H9 (cell line): ENCODE measurements at regions not wholly inside any gene's neighbourhood (a gene's known extent, or its start where the extent isn't known, plus 50 kb on each side); places are given as distances from the start of the nearest gene placed in this dataset.

ENCODE experiments used
- DNase-seq: peaks from one replicate; pipeline ENCODE4 v3.0.0-alpha.2; 2017
- H2AFZ ChIP-seq: one replicate; pipeline ENCODE4 v1.6.1; 2013; ENCODE audit warnings: mild to moderate bottlenecking, low read length, control low read depth, moderate library complexity
- H2AK5ac ChIP-seq: 2 replicates; pipeline ENCODE4 v1.6.1; 2013; ENCODE audit warnings: low read length, control low read depth, mixed read lengths; ENCODE audit not compliant: insufficient read length
- H2BK120ac ChIP-seq: one replicate; pipeline ENCODE4 v1.6.1; 2013; ENCODE audit warnings: low read depth, mild to moderate bottlenecking, low read length, control low read depth, inconsistent platforms; ENCODE audit not compliant: poor library complexity, severe bottlenecking
- H2BK12ac ChIP-seq: 2 replicates; pipeline ENCODE4 v1.6.1; 2013; ENCODE audit warnings: low read length, control low read depth, mixed read lengths, low read depth; ENCODE audit not compliant: insufficient read length
- H2BK15ac ChIP-seq: 2 replicates; pipeline ENCODE4 v1.6.1; 2013; ENCODE audit warnings: low read depth, low read length, control low read depth
- H2BK20ac ChIP-seq: one replicate; pipeline ENCODE4 v1.6.1; 2013; ENCODE audit warnings: low read depth, mild to moderate bottlenecking, low read length, control low read depth, inconsistent platforms; ENCODE audit not compliant: poor library complexity, severe bottlenecking
- H2BK5ac ChIP-seq: 2 replicates; pipeline ENCODE4 v1.6.1; 2013; ENCODE audit warnings: low read length, control low read depth, mixed read lengths; ENCODE audit not compliant: insufficient read length
- H3K14ac ChIP-seq: 2 replicates; pipeline ENCODE4 v1.6.1; 2013; ENCODE audit warnings: low read length, control low read depth; ENCODE audit not compliant: insufficient read depth
- H3K18ac ChIP-seq: 2 replicates; pipeline ENCODE4 v1.6.1; 2013; ENCODE audit warnings: low read depth, mild to moderate bottlenecking, mixed read lengths, low read length, control low read depth; ENCODE audit not compliant: insufficient read length
- H3K23ac ChIP-seq: 2 replicates; pipeline ENCODE4 v1.6.1; 2013; ENCODE audit warnings: low read length, control low read depth, mixed read lengths, low read depth; ENCODE audit not compliant: insufficient read length
- H3K23me2 ChIP-seq: 2 replicates; pipeline ENCODE4 v1.6.1; 2013; ENCODE audit warnings: low read depth, mild to moderate bottlenecking, mixed read lengths, low read length, control low read depth; ENCODE audit not compliant: insufficient read length, poor library complexity, severe bottlenecking
- H3K27ac ChIP-seq: 2 replicates; pipeline ENCODE4 v1.5.1; 2013; ENCODE audit warnings: low read length, control low read depth, mixed read lengths, low read depth; ENCODE audit not compliant: insufficient read length
- H3K27me3 ChIP-seq: 2 replicates; pipeline ENCODE4 v1.6.1; 2013; ENCODE audit warnings: low read length, control low read depth, inconsistent platforms; ENCODE audit not compliant: insufficient read depth
- H3K4ac ChIP-seq: 2 replicates; pipeline ENCODE4 v1.6.1; 2013; ENCODE audit warnings: low read depth, mild to moderate bottlenecking, control low read depth, inconsistent platforms, low read length, moderate library complexity
- H3K4me1 ChIP-seq: 2 replicates; pipeline ENCODE4 v1.6.1; 2013; ENCODE audit warnings: low read length, control low read depth, inconsistent platforms; ENCODE audit not compliant: insufficient read depth
- H3K4me2 ChIP-seq: 2 replicates; pipeline ENCODE4 v1.6.1; 2013; ENCODE audit warnings: low read length, control low read depth, mixed read lengths; ENCODE audit not compliant: insufficient read length, insufficient read depth
- H3K56ac ChIP-seq: 2 replicates; pipeline ENCODE4 v1.6.1; 2013; ENCODE audit warnings: low read depth, mild to moderate bottlenecking, mixed read lengths, low read length, control low read depth; ENCODE audit not compliant: insufficient read length
- H3K79me1 ChIP-seq: 2 replicates; pipeline ENCODE4 v1.6.1; 2013; ENCODE audit warnings: low read depth, mild to moderate bottlenecking, moderate library complexity, low read length, control low read depth, inconsistent platforms; ENCODE audit not compliant: insufficient read depth, poor library complexity, severe bottlenecking
- H3K79me2 ChIP-seq: 2 replicates; pipeline ENCODE4 v1.6.1; 2013; ENCODE audit warnings: low read length, control low read depth, inconsistent platforms; ENCODE audit not compliant: insufficient read depth
- H3K9ac ChIP-seq: 2 replicates; pipeline ENCODE4 v1.6.1; 2013; ENCODE audit warnings: low read length, control low read depth, mixed read lengths; ENCODE audit not compliant: insufficient read length; ENCODE audit errors: extremely low read depth
- H3K9me3 ChIP-seq: one replicate; pipeline ENCODE4 v1.6.1; 2013; ENCODE audit warnings: low read depth, low read length, inconsistent platforms; ENCODE audit not compliant: control insufficient read depth
- H3T11ph ChIP-seq: one replicate; pipeline ENCODE4 v1.6.1; 2013; ENCODE audit warnings: mild to moderate bottlenecking, low read length, control low read depth, inconsistent platforms
- H4K20me1 ChIP-seq: one replicate; pipeline ENCODE4 v1.6.1; 2013; ENCODE audit not compliant: control insufficient read depth, insufficient read length, insufficient read depth
- H4K5ac ChIP-seq: 2 replicates; pipeline ENCODE4 v1.6.1; 2013; ENCODE audit warnings: low read depth, mild to moderate bottlenecking, mixed read lengths, low read length, control low read depth; ENCODE audit not compliant: insufficient read length
- H4K8ac ChIP-seq: replicated peaks from 2 replicates; pipeline ENCODE4 v1.6.1; 2013; ENCODE audit warnings: low read length, control low read depth, mixed read lengths, low read depth; ENCODE audit not compliant: insufficient read length
- H4K91ac ChIP-seq: 2 replicates; pipeline ENCODE4 v1.6.1; 2013; ENCODE audit warnings: low read depth, mild to moderate bottlenecking, moderate library complexity, mixed read lengths, low read length, control low read depth; ENCODE audit not compliant: insufficient read length
- H3K27ac Mint-ChIP-seq, 3 experiments: 2 replicates in 2 of 3; 3 replicates in 1 of 3; pipeline ENCODE4 v1.8.0; 2020 to 2021; ENCODE audit warnings: mixed read lengths in 3 of 3, mild to moderate bottlenecking in 1 of 3, moderate library complexity in 1 of 3
- H3K27me3 Mint-ChIP-seq: 2 replicates; pipeline ENCODE4 v1.8.0; 2021; ENCODE audit warnings: low read depth, mild to moderate bottlenecking, moderate library complexity, mixed read lengths
- H3K36me3 Mint-ChIP-seq, 3 experiments: 2 replicates in 2 of 3; 3 replicates in 1 of 3; pipeline ENCODE4 v1.8.0; 2020 to 2021; ENCODE audit warnings: low read depth in 3 of 3, mixed read lengths in 3 of 3; ENCODE audit not compliant: insufficient read depth in 1 of 3
- H3K4me1 Mint-ChIP-seq, 2 experiments: 2 replicates each; pipeline ENCODE4 v1.8.0; 2020; ENCODE audit warnings: mixed read lengths in 2 of 2
- H3K4me3 Mint-ChIP-seq, 2 experiments: 2 replicates in 1 of 2; 3 replicates in 1 of 2; pipeline ENCODE4 v1.8.0; 2020 to 2021; ENCODE audit warnings: mild to moderate bottlenecking in 2 of 2, mixed read lengths in 2 of 2, moderate library complexity in 1 of 2
- H3K9me3 Mint-ChIP-seq, 2 experiments: 2 replicates in 1 of 2; 3 replicates in 1 of 2; pipeline ENCODE4 v1.8.0; 2020; ENCODE audit warnings: mild to moderate bottlenecking in 2 of 2, mixed read lengths in 2 of 2, moderate library complexity in 1 of 2
- CTCF ChIP-seq: fragments of 200-600 bp; sonication (generic); conservative IDR thresholded peaks from 3 replicates; pipeline ENCODE4 v1.8.0; 2021; ENCODE audit warnings: antibody characterized with exemption, mild to moderate bottlenecking
- WGBS: extraction: QIAGEN DNeasy Blood & Tissue Kit; methylation state at CpG from one replicate; pipeline ENCODE4 v1.1.7; 2013; ENCODE audit warnings: missing lambda C conversion rate, low lambda C conversion rate, mixed read lengths; ENCODE audit not compliant: insufficient read length; ENCODE audit errors: extremely low coverage; 5-methylcytosine and 5-hydroxymethylcytosine counted together

- no peak overlapping the region for H3K27ac ChIP-seq
- no peak overlapping the region for H2BK20ac ChIP-seq
- H3K9ac ChIP-seq = no peak overlapping the region
- no peak overlapping the region for H2BK5ac ChIP-seq
- no peak overlapping the region for H4K91ac ChIP-seq
- H2AFZ ChIP-seq = no peak overlapping the region
- H3K18ac ChIP-seq = no peak overlapping the region
- no peak overlapping the region for H3K4me2 ChIP-seq
- H3K56ac ChIP-seq = no peak overlapping the region
- no CpG with 5 or more reads among the region's 6 CpGs for WGBS
- H3K9me3 Mint-ChIP-seq = no peaks in the 10 kb centered on the region; a peak in 3 of 5 replicates
- H3K14ac ChIP-seq = no peak overlapping the region
- H2AK5ac ChIP-seq = no peak overlapping the region
- H3K27me3 ChIP-seq = no peaks in the 10 kb centered on the region
- H3K27me3 Mint-ChIP-seq = no peaks in the 10 kb centered on the region
- DNase-seq = no peak
- H2BK120ac ChIP-seq = no peak overlapping the region
- H3K36me3 Mint-ChIP-seq = no peaks in the 10 kb centered on the region
- H3K4me1 ChIP-seq = no peaks in the 10 kb centered on the region
- no peaks in the 10 kb centered on the region for H3K4me1 Mint-ChIP-seq
- no peak overlapping the region for H3K4me3 Mint-ChIP-seq
- H4K5ac ChIP-seq = no peak overlapping the region
- no peaks in the 10 kb centered on the region for H3K9me3 ChIP-seq
- H3T11ph ChIP-seq = no peak overlapping the region
- H3K23me2 ChIP-seq = no peaks in the 10 kb centered on the region
- H2BK12ac ChIP-seq = no peak overlapping the region
- no peaks in the 10 kb centered on the region for H3K79me2 ChIP-seq
- no peak overlapping the region for H3K27ac Mint-ChIP-seq
- TF ChIP-seq CTCF = no peak
- H4K8ac ChIP-seq = no peak overlapping the region
- H3K4ac ChIP-seq = no peak overlapping the region
- H2BK15ac ChIP-seq = no peak overlapping the region
- H3K79me1 ChIP-seq = no peaks in the 10 kb centered on the region
- no peaks in the 10 kb centered on the region for H4K20me1 ChIP-seq
- no peak overlapping the region for H3K23ac ChIP-seq
These were observed 605.2 kb downstream of the GALC start for GRCh38 chr14:87387806-87388205.
